A673 (cell line): ENCODE measurements at regions not wholly inside any gene's neighbourhood (a gene's known extent, or its start where the extent isn't known, plus 50 kb on each side); places are given as distances from the start of the nearest gene placed in this dataset.

Experiments used
- EZH2 ChIP-seq: fragments of 200-600 bp; sonication (generic); IDR thresholded peaks from 2 replicates; pipeline ENCODE4 v1.6.1; 2017; ENCODE audit warnings: borderline replicate concordance, low read depth, mild to moderate bottlenecking, mixed read lengths, antibody characterized with exemption, low read length; ENCODE audit not compliant: poor library complexity, severe bottlenecking
- TF ChIP-seq, protein P1 (sequence below): fragments of 300-800, 200-600 bp; sonication (generic); conservative IDR thresholded peaks from 2 replicates; pipeline ENCODE4 v1.5.1; 2017; ENCODE audit warnings: low read depth, mild to moderate bottlenecking, antibody characterized with exemption, low read length, moderate library complexity, mixed read lengths

- TF ChIP-seq, protein P1, sequence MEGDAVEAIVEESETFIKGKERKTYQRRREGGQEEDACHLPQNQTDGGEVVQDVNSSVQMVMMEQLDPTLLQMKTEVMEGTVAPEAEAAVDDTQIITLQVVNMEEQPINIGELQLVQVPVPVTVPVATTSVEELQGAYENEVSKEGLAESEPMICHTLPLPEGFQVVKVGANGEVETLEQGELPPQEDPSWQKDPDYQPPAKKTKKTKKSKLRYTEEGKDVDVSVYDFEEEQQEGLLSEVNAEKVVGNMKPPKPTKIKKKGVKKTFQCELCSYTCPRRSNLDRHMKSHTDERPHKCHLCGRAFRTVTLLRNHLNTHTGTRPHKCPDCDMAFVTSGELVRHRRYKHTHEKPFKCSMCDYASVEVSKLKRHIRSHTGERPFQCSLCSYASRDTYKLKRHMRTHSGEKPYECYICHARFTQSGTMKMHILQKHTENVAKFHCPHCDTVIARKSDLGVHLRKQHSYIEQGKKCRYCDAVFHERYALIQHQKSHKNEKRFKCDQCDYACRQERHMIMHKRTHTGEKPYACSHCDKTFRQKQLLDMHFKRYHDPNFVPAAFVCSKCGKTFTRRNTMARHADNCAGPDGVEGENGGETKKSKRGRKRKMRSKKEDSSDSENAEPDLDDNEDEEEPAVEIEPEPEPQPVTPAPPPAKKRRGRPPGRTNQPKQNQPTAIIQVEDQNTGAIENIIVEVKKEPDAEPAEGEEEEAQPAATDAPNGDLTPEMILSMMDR = no peak
- TF ChIP-seq EZH2 = no peak
Measured at GRCh38 chr3:78041486-78041885, 1001.6 kb downstream of the ROBO2 start.
